A549 (cell line): ENCODE measurements at regions not wholly inside any gene's neighbourhood (a gene's known extent, or its start where the extent isn't known, plus 50 kb on each side); places are given as distances from the start of the nearest gene placed in this dataset.

Experiments
- CTCF ChIP-seq: fragments of >200 bp; sonication (Bioruptor Twin); formaldehyde crosslinking; IDR thresholded peaks from 3 replicates; pipeline ENCODE4 v1.5.1; 2016
- GATA3 ChIP-seq: IDR thresholded peaks from 2 replicates; pipeline ENCODE4 v1.6.1; 2012; ENCODE audit warnings: borderline replicate concordance
- MAFK ChIP-seq: fragments of 450-650 bp; IDR thresholded peaks from 2 replicates; pipeline ENCODE4 v1.6.1; 2014; ENCODE audit not compliant: partially characterized antibody
- MAX ChIP-seq: IDR thresholded peaks from 2 replicates; pipeline ENCODE4 v1.6.1; 2012
- POLR2A ChIP-seq: IDR thresholded peaks from 2 replicates; pipeline ENCODE4 v1.6.1; 2012; ENCODE audit warnings: mild to moderate bottlenecking, low read length
- REST ChIP-seq: fragments of 200-600 bp; sonication (generic); IDR thresholded peaks from 2 replicates; pipeline ENCODE4 v1.6.1; 2016; ENCODE audit warnings: antibody characterized with exemption, mild to moderate bottlenecking, moderate library complexity

GRCh38 chr15:97893967-97894366 lies 66.5 kb upstream of the ARRDC4 start:
- TF ChIP-seq REST (no peak), CTCF (no peak), MAFK (peak; percentile 91), POLR2A (no peak), GATA3 (no peak), MAX (no peak)
